NT2/D1 (cell line): ENCODE measurements at regions not wholly inside any gene's neighbourhood (a gene's known extent, or its start where the extent isn't known, plus 50 kb on each side); places are given as distances from the start of the nearest gene placed in this dataset.

Source experiments
- YY1 ChIP-seq: IDR thresholded peaks from 2 replicates; pipeline ENCODE4 v1.6.1; 2011; ENCODE audit not compliant: insufficient read length, insufficient read depth
- ZNF274 ChIP-seq: IDR thresholded peaks from 2 replicates; pipeline ENCODE4 v1.6.1; 2011; ENCODE audit warnings: mild to moderate bottlenecking, low read depth, low read length

DNA sequence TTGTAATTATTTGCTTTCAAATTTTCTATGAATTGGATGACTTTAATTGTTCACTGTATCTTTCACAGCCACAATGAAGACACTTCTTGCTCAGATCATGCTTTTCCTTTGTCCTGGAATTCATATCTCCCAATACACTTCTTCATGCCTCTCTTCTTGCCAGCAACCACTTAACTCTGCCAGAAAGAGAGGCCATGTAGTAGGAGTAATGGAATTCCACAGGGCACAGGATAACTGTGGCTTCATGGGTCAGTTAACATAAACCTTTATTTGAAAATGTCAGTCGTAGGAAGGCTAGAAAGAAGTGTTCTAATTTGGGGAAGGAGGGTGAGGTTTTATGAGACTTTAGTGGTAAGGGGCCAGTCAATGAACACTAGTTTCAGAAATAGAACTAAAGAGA is 190.3 kb downstream of the TMEM167A start:
- no peak for TF ChIP-seq YY1
- no peak for TF ChIP-seq ZNF274
